OCI-M1 (cell line): ENCODE measurements at regions not wholly inside any gene's neighbourhood (a gene's known extent, or its start where the extent isn't known, plus 50 kb on each side); places are given as distances from the start of the nearest gene placed in this dataset.
"Not testable (repeated sequence)": the region's sequence is repeated elsewhere in the genome, so short reads cannot be mapped to it uniquely, and the experiment has no call there.

Source experiments
- DNase-seq: peaks from one replicate; lab custom pipeline; 2025; lab: John Stamatoyannopoulos, UW

DNA sequence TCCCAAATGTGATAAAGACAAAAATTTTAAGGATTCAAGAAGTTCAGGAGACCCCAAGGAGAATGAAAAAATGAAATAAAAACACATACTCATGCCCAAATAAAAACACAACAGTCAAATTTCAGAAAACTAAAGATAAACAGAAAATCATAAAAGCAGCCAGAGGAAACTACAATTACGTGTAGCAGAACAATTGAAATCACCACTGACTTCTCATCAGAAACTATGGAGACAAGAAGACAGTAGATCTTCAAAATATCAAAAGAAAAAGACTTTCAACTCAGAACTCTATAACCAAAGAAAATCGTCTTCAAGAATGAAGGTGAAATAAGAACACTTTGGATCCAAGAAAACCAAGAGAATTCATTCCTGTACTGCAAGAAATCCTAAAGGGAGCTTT, 54.9 kb downstream of the DIO3 start:
- no peak for DNase-seq

DNA sequence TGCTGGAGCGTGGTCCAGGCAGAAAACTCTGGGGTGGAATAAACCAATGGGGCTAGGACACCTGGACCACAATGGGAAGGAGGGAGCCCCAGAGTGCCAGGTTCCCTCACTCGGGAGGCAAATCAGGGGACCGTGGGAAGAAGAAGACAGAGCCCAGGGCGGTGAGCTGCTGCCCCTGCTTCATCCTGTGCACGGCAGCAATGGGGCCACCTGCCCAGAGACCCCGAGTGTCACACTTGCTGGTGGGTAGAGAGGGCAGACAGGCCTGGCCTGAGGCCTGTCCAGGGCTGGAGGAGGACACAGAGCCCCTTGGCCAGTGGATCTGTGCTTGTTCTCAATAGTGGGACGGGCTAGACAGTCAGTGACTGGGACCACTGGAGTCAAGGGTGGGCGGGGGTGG, 58.2 kb downstream of the DIO3 start:
- no peak for DNase-seq

DNA sequence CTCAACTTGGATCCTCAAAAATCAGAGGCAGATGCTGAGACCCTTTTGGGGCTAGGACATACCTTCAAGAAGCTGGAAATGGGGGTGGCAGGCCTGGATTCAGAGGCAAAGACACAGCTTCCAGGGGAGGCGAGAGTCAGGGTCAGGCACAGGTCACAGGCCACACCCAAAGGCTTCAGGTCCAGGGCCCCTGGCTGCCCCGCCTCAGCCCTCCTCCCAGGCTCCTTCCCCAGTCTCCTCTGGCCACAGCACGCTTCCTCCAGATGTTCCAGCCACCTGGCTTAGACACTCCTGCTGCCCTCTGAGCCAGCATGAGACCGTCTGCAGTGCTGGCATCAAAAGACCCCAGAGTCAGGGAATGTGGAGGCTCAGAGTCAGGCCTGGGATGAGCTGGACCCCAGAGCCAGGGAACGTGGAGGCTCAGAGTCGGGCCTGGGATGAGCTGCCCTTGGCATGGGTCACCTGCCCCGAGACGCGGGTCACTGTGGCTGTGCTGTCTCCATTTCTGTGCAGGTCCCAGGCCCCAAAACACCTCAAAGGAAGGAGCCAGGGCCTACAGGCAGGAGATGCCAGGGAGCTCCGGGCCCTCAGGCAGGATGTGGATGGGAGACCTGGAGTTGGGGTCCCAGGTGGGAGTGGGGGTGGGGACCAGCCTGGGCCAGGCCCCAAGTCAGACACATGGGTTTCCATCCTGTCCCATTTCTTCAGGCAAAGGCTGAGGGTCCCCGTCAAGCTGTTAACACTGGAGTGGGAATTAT, 58.9 kb downstream of the DIO3 start:
- no peak for DNase-seq

DNA sequence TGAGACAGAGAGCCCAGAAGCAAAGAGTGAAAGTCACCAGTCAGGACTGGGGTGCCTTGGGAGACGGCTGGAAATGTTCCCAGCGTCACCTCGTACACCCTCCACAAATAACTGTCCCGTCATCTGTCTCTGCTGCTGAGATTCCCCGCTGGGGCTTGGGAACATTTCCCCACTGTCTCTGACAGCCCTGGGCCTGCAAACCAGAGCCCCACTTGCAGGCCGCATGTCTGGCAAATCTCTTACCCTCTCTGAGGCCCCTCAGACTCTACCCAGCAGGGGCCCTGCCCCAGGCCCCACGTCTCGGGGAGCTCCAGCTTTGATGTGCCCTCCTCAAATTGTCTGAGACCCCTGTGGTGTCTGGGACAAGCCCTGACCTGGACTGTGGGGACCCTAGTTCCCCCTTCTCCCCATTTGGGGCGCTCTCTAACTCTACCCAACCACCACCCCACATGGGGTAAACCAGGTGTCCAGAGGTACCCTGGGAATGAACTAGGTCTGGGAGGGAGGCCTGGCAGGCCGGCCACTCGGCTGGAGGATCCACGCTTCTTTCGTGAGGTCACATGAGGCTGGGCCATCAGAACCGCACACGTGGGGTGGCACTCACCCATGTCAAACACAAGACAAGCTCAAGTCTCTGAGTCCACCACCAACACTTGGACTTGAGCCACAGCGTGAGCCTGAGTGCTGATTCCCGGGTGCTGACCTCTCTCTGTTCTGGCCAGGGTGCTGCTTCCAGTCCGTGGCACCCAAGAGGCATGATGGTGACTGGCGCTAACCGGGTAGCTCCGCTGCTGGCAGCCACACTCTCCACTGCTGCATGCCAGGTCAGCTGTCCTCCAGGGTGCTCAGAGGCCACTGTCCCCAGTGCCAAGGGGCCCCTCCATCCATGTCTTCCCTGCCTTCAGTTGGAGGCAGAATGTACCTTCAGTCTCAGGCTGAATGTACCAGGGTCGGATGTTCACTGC, 59.8 kb downstream of the DIO3 start:
- no peak for DNase-seq

DNA sequence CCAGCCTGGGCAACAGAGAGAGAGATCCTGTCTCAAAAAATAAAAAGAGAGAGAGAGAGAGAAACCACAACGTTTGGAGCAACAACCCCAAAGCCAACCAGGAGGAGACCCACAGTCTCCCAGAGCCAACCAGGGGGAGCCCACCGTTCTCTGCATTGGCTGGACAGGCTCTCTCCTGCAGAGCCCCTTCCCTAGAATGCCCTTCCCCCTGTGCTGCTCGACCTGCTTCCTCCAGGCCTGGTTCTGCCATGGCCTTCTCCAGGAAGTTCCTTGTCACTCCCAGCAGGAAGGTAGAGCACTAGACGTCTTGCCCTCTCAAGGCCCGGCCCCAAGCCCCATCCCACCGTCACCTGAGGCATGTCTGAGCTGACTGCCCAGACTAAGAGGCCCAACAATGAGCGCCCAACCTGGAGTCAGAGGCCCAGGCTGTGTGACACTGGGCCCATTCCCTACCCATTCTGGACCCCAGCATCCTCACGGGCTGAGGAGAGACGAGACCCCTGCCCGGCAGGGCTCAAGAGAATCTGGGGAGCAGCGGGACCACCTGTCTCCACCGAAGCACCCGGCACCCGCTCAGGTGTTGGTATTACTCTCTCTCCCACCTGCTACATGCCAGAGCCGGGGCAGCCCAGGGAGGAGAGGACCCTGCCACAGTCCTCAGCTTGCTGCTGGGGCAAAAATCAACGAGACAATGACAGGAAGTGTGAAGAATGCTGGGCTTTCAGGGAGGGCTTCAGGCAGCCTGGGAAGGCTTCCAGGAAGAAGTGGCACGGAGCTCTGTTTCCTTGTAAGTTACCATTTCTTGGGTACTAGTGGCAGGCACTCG, 61.2 kb downstream of the DIO3 start:
- no peak for DNase-seq

DNA sequence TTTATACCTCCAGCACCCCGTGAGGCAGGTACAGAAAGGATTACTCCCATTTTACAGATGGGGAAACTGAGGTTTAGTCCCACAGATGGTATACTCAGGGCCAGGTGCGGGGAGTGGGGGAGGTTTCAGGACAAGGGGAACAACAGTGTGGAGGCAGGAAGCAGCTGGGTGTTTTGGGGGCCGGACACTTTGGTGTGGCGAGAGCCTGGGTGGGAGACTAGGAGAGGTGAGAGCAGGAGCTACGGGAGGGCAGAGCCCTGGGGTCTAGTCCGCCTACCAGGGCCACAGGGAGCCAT, 61.7 kb downstream of the DIO3 start:
- DNase-seq = no peak

DNA sequence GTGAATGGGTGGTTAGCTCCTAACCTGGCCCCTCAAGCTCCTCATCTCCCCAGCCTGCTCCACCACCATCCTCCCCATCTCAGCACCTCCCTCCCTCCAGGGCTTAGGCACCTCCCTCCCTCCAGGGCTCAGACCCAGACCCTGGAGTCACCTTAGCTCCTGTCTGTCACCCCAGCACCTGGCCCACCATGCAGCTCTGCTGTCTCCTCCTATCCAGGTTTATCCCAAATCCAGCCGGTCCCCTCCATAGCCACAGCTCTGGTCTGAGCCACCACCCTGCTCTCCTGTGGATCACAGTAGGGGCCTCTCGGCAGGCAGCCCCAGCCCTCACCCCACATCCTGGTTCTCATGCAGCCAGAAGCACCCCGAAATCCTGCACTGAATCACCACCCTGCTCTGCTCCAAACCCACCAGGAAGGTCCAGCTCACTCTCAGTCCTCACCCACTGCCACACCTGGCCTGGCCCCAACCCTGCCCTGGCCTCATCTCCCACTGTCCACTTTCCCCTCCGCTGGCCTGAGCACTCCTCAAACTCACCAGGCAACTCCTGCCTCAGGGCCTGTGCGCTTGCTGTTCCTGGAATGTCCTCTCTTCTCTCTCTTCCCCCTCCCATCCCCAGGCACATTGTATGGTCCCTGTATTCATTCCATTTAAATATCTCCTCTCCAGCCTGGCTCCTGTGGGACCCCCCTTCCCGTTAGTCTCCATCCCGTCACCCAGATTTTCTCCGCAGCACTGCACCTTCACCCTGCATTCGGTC, 62.6 kb downstream of the DIO3 start:
- DNase-seq = no peak

DNA sequence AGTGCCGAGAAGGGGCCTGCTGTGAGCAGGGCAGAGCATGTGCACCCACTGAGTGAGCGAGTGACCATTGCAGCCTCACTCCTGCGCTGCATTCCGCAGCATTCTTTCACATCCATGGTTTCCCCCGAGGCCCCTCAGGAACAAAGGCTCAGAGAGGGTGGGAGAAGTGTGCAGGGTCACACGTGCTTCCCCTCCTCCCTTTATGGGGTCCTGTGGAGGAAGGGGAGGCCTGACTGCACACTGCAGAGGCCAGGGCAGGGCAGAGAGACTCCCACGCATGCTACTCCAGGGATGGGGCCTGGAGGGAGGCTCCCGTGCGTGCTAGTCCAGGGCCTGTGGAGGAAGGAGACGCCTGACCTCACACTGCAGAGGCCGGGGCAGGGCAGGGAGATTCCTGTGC, 63.2 kb downstream of the DIO3 start:
- no peak for DNase-seq

DNA sequence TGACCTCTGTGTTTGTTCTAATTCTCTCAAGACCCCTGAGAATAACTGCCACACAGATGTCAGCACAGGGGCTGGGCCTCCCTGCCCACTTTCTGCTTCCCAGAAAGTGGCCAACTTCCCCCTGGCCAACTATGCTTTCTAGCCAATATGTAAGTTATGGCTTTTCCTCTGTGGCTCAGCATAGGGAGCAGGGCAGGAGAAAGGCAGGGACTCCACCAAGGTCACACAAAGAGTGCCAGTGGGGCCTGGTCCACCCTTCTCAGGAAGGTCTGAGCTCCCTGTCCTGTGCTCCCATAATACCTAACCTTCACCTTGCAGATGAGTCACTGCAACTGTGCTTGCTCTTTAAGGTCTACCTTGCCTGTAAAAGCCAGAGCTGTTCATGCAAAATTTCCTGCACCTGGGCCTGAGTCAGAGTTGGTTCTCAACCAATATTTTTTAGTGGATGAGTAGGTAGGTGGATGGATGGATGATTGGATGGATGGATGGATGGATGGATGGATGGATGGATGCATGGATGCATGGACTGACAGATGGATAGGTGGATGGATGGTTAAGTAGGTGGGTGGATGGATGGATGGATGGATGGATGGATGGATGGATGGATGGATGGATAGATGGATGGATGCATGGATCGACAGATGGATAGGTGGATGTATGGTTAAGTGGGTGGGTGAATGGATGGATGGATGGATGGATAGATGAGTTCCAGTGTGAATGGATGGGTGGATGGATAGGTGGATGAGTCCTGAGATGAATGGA, 64.2 kb downstream of the DIO3 start:
- DNase-seq = no peak

DNA sequence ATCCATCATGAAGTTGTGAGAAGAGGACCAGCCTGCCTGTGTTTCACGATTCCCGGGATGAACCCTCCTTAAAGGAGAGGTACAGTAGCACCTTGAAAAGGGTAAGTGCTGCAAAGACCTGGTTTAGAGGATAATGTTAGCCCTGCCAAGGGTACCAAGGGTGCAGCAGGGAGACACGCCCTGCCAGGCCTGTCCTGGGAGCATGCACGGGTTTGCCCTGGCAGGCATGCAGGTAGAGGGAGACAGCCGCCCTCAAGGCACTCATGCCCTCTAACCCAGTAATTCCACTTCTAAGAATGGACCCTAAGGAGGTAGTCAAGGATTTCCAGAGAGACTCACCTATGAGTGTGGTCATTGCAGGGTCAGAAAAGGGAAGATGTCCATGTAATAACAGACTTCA, 65.0 kb downstream of the DIO3 start:
- no peak for DNase-seq

DNA sequence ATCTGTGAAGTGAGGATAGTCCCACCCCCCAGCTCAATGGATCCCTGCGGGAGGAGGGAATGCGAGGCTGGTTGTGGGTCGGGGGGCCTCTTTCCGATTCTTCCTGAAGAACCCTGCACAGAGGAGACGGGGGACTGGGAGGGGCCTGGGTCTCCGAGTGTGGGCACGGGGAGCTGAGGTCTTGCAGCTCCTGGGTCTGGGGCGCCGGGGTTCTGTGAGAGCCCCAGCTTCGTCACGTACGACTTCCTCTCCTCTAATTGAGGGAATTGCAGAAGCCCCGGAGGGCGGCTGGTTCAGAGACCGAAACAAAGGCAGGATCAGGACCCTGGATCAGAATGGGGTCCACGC, 66.6 kb downstream of the DIO3 start:
- no peak for DNase-seq

DNA sequence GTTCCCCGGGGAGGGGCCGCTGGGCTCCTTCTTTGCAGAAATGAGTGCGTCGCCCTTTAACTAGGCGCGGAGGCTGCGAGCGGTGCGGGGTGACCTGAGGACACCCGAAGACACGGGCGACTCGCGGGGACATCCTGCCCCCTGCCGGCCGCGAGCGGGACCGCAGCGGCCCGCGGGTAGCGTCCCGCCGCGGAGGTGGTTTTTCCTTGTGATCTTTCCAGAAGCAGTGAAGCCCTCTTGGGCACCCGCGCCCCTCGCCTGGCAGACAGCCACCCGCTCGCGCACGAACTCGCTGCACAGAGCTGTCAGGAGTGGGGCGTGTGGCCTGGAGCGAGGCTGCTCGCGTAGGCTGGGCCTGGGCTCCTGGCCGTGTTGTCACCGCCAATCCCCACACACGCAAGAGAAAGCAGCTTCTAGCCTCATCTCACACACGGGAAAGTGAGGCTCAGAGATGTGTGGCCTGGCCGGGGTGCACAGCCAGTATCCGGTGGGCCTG, 67.2 kb downstream of the DIO3 start:
- DNase-seq = peak; percentile 69

DNA sequence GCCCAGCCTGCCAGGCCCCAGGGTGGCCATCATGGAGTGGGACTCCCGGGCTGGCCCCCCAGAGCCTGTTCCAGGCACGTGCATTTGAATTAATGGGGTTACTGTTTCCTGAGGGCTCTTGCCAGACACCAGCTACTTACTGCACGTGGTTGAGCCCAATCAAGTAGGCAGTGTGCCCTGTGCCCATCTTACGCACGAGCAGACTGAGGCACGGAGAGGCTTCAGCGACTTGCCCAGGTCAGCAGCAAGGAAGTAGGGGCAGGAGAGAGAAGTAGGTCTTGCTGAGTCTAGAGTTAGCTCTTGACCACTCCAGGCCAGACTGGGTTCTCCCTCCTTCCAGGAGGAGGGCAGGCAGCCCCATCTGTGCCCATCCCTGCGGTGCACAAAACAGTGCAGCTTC, 67.7 kb downstream of the DIO3 start:
- DNase-seq = no peak

DNA sequence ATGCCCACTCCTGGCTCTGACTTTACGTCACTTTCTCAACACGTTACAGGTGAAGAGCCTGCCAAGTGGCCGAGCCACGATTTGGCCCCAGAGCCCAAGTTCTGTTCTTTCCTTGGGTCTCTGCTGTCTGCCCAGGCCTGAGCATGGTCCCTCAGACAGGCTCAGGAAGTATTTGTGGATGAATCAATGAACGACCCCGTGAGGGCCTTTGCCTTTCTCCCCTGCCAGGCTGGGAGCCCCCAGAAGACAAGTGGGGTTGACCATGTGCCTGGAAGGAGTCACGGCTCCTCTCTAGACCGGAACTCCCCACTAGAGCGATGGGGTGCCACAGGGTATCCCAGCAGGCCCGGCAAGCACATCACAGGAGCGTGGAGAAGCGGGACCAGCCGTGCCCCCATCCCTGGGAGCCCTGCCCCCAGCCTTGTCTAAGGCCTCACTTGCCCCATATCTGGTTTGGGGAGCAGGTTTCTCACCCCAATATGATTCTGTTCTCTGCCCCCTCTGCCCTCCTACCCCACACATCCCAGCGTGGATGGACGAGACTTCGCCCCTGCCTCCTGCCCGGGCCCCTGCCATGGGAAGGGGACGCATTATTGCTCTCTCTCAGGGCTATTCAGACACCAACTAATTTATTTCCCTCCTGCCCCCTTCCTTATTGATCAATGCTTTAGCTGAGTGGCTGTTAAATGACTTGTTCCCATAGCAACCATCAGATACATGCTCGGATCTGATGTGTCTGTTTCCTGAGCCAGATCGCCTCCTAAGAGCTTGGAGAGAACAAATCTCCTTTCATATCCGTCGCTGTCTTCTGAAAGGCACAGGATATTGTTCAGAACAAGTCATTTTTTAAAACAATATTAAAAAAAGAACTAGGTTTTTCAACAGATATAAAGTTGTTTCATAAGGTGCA, 69.0 kb downstream of the DIO3 start:
- no peak for DNase-seq

DNA sequence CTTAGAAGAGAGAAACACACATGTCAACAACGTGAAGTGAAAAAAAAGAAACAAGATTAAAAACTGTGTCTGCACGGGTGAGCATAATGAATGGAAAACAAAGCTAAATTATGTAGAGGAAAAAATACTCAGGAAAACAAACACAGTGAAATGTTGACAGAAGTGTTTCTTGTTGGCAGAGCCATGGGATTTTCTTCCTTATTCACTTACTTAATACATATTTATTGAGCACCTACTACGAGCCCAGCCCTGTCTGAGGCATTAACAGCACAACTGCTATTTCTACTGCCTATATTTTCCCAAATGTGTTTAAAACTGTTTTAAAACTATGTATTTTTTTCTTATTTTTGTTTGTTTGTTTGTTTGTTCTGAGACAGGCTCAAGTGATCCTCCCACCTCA, 69.9 kb downstream of the DIO3 start:
- no peak for DNase-seq

DNA sequence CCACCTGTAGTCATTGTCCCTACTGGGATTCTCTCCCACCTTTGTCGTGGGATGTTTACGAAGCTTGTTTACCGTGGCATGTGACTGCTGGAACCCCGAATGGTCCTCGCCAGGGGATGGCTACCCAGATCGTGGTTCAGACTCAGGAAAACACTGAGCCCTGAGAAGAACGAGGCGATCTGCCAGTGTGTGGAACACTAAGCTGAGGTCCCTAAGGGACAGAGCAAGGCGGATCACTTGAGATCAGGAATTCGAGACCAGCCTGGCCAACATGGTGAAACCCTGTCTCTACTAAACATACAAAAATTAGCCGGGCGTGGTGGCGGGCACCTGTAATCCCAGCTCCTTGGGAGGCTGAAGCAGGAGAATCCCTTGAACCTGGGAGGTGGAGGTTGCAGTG, 70.7 kb downstream of the DIO3 start:
- DNase-seq = not testable (repeated sequence)

DNA sequence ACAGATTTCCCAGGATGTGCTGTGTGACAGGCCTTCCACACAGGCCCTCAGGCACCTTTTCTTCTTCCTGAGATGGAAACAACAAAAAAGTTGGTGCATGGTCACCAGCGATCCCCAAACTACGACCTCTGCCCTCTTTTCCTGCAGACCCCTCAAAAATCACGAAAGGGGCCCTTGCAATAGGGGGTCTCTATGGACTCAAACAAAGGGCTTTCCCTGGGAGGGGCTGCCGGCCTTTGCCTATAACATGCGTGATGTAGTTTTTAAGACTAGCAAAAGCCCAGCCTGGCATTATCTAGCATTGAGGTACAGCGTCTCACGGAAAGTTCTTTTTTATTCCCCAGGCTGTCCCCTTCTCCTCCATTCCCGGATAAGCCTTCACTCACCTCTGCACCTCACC, 71.2 kb downstream of the DIO3 start:
- DNase-seq = no peak

DNA sequence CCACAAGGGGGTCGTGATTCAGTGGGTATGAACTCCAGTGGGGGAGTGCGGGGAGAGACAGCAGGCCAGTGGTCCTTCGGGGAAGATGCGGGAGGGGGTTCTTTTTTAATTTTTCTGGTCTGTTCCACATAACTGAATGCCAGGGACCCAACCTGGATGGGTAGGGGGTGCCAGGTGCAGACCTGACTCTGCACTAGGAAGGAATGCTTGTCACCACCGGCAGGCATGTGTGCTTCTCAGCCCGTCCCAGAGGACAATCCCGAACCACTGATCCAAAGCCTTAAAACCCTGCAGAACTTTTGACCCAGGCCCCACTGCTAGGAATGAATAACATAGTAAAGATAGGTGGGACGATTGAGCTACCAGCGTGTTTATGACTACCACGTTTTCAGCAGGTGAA, 72.0 kb downstream of the DIO3 start:
- DNase-seq = no peak

DNA sequence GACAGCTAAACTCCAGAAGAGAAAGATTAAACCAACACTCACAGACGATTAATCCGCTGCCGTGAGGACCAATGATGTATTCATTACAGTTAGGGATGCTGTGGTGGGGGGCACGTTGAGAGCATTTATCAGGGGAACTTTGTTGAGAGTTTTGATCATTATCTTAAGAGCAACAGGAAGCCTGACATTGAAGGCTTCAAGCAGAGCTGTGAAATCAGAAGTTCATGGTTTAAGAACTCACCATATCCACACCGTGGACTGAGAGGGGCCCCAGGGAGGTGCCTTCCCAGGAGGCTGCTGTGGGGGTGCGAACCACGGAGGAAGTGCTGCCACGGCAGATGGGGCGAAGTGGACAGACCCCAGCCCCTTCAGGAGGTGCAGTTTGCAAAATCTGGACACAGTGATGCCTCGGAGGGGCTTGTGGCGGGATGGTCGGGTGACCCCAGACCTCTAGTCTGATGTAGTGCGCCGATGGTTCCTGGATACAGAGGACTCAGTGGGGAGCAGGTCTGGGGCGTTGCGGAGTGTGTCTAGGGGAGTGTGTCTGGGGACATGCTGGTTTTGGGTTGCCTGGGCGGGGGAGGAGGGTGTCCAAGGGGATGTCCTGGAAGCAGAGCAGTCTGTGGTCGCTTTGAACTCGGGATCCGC, 73.0 kb downstream of the DIO3 start:
- no peak for DNase-seq
